RKO (cell line): ENCODE measurements at regions not wholly inside any gene's neighbourhood (a gene's known extent, or its start where the extent isn't known, plus 50 kb on each side); places are given as distances from the start of the nearest gene placed in this dataset.

Source experiments
- DNase-seq: peaks from one replicate; pipeline ENCODE4 v3.0.0-alpha.2; 2016; ENCODE audit warnings: low spot score

DNA sequence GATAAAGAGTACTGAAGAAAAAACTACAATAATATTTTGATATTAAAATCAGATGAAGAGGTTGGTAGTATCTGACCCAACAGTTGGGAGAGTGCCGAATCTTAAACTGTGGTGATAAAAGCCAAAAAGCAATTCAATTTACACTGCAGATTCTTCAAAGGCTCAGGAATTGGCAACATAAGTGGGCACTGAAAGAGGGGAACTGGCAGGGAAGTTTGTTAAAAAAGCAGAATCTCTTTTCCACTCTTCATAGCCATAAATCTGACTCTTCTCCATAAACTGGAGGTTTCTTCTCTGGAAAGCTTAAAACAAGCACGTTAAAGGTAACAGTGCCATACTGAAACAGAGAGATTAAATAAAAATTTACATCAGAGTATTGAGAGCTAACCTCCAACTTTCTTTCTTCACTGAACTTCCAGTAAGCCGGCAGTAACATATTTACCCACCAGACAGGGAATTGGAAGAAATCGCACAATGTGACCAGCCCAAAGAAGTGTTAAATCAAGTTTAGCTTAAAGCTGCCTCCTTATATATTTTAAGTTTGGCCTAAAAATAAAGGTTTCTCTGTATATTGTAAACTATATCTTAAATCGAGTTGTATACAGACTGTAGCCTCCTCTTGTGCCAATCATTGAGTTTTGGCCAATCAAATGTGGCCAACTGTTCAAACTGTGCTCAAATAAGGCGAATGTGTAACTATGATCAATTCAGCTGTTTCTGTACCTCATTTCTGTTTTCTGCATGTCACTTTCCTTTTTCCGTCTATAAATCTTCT lies 358.3 kb downstream of the NXPE2 start:
- no peak for DNase-seq

DNA sequence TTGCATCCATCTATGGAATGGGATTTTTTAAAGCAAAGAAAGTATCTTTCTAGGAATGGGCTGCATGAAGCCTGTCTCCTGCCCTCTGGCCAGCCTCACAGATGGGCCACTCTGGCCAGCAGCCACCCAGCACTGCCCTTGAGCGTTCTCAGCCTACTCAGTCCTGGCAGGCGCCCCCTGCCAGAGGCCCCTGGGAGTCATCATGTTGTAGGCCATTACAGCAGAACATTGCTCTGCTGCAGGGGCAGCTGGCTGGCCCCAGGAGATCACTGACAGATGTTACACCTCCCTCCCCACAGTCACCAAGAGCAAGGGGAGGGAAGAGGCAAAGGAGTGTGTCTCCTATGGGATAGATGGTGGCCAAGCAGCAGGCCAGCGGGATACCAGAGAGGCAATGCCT lies 363.7 kb downstream of the NXPE2 start:
- DNase-seq = no peak

DNA sequence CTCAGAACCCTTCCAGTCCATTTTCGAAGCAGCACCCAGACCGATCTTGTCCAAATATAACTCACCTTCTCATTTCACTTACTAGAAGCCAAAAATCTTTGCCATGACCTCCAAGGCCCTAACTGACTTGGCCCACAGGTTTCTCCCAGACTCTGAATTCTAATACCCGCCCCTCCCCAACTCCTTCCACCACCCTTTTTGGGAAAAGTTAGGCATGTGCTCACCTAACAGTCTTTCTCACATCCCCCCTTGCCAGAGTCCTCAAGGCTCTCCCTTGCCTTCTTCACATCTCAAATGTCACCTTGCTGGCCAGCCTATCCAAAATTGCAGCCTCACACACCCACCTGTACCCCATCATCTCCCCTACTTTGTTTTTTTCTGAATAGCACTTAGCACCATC lies 369.3 kb downstream of the NXPE2 start:
- no peak for DNase-seq

DNA sequence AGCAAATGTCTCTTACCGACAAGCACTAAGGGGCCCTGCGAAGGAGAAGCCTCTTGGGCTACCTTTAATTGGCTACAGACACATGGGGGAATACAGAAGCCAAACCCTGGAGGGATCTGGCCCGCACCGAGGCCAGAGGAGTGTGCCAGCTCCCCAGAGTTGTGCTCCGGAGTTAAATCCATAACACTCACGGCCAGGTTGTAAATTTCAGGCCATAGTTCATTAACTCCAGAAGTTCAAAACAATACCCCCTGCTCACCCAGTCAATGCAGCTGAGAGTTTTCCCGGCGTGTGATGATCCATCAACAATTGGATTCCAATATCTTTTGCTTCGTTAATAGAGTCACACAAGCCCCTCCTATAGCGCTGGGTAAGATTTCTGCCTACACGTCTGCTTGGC lies 371.5 kb downstream of the NXPE2 start:
- DNase-seq = no peak

DNA sequence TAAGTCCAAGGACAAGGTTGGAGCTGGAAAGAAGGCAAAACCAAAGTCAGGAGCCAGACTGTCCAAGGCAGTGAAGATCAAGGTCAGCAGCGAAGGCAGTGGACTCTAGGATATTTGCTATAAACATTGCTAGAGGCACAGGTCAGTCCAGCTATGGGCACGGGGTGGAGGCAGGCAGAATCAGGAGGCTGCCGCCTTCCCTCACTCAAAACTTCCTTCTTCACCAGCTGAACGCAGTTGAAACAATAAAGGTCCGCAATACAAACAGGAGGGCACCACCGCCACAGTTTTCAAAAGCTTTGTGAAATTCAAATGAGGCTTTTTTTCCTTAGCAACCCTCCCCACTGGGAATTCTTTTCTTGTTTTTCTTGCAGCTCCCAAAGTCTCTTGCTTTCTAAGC lies 372.4 kb downstream of the NXPE2 start:
- DNase-seq = no peak

DNA sequence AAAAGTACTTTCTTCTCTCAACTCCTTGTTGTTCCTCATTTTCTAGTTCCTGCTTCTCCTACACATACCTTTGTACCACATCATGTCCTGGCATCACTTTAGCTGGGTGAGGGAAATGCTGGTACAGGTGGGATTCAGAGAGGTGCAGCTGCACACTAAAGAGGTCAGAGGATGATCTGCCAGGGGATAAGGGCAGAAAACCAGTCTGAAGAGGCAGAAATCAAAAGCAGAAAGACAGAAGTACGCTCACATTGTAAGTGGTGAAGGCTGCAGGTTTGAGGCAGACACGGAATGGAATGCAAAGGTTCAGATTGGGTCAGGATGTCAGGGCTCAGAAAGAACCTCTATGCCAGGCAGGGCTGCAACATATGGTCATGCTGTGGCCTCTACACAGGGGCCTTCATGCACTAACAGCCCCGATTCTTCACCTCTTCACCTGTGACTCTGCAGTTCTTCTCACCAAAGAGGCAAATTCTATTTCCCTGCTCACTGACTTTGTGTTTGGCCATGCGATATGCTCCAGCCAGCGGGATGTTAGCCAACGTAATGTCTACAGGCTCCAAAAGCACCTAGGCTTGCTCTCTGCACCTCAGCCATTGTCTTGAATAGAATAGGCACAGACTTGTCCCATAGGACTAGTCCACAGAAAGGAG lies 373.7 kb downstream of the NXPE2 start:
- no peak for DNase-seq

DNA sequence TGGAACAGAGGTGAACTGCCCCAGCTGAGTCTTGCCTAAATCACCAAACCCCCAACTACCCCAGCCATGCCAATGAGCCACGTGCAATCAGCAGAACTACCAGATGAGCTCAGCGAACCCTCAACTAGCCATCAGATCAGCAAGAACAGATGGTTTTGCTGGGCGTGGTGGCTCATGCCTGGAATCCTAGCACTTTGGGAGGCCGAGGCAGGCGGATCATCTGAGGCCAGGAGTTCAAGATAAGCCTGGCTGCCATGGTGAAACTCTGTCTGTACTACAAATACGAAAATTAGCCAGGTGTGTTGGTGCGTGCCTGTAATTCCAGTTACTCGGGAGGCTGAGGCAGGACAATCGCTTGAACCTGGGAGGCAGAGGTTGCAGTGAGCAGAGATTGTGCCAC lies 374.3 kb downstream of the NXPE2 start:
- DNase-seq = no peak

DNA sequence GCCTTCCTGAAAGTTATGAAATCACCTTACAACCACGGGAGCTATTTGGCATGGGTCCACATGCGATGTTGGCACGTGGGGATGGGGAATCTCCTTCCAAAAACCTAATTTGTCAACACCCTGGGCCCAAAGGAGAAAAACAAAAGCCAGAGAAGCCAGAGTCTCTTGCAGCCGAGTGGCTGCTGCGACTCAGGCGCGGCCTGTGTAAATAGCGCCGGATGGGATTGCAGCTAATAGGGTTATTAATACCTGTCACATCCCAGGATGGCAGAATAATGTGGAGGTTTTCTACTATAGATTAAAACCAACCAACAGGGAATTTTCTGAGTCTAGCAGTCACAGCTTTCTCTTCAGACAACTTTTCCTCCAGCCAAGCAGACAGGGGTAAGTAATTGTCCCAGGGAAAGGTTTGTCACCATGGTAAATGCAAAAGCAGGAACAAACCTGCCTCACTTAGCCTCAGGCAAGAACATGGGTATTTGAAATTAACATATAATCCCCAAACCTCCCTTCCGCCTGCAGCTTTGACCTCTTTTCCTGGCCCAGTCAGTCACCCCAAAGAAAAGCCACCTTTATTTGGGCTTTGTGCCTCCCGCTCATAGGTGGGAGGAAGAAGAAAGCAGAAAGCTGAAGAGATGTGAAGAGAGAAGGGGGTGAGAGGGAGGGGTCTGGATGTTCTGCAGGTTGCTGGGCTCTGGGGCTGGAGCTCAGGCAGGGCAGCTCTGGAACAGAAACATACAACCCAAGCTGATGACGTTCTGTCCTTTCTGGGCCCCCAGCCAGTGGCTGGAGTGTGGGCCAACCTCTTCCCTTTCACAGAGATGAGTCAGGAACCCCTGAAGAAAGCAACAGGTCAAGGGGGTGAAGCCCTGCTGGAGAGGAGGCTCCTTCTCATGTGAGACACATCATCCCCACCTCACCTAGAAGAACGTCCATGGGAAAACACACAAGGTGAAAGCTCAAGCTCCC lies 376.5 kb downstream of the NXPE2 start:
- no peak for DNase-seq

DNA sequence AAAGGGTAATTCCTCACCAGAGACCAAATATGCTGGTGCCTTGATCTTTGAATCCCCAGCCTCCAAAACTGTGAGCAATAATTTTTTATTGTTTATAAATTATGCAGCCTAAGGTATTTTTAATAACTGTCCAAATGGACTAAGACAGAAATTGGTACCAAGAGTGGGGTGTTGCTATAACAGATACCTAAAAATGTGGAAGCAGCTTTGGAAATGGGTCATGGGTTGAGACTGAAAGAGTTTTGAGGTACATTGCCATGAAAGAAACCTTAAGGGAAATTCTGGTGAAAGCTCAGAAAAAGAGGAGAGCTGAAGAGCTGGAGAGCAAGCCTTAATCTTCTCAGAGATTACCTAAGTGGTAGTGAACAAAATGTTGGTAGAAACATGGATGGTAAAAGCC lies 378.2 kb downstream of the NXPE2 start:
- no peak for DNase-seq

DNA sequence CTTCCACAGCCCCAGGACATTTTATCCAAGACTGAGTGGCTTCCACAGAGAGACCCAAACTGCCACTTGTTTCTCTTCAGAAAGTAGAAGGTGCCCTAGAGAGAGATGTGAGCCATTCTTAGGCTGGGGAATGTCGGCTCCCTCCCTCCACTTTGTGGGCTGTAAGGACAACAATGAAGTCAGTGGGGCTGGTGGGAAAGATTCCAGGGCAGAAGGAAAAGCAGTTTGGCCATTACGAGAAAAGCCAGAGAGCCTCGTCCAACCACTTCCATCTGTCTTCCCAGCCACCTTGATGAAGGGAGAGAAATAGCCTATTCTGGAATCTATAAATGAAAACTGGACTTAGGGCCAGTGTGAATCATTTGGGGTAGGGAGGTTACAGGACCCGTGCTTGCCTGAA lies 382.5 kb downstream of the NXPE2 start:
- no peak for DNase-seq

DNA sequence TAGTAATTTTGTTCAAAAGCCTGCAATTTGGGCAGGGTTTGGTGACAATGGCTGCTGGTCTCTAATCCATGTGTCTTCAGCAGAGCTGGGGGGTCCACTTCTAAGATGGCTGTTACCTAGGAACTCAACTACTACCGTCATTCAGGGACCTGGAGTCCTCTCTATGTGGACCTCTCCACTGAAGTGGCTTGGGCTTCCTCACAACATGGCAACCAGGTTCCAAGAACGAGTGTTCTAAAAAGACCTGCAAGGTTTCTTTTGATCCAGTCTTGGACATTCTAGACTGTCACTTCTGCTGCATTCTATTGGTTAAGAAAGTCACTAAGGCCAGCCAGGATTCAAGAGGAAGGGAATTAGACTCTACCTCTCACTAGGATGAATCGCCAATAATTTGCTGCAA lies 387.0 kb downstream of the NXPE2 start:
- DNase-seq = no peak

DNA sequence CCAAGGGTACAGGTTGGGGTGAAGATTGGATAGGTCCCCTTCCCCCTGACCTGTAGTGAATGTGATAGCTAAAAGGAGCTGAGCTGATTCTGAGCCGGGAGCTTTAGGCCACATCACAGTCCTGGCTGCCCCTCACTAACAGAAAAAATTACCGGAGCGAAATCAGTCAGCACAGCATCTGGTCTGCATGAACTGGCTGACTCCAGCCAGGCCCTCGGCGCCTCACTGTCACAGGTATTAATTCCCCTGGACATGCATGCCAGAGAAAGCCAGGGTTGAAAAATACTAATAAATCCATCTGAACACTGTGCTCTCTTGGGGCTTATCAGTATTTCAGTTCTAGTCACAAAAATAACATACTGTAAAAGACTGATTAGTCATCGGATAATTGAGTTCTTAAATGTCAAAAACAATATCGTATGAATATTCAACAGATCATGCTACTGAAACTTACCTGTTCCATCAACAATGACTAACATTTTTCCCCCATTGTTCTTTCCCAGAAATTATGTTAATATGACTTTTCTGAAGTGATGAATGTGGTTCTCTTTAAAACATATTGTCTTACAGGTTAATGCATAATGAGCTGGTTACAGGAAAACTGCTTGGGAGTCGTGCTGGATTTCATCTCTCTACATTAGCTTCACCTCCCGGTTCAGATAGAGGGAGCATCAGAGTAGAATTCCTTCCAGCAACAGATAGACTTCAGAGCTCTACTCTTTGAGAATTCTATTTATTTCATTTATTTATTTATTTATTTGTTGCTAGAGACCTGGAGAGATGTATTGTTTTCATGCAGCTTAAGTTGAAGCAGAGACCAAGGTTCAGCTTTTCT lies 387.7 kb downstream of the NXPE2 start:
- DNase-seq = no peak

DNA sequence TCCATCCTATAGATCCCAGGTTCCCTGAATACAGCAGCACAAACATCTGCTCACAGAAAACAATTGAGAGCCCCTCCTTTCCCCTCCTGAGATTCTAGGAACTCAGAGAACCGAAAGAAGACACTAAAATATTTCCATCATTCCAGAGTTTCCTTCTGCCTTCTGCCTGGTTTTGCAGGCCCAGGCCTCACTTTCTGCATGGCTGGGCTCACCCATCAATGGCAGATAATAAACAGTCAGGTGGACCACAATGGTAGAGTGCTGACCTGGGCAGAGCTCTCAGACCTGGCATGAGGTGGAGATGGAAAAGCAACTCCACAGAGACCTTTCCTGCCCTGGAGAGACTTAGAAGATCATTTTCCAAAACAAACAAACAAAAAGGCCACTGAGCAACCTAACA lies 389.1 kb downstream of the NXPE2 start:
- no peak for DNase-seq

DNA sequence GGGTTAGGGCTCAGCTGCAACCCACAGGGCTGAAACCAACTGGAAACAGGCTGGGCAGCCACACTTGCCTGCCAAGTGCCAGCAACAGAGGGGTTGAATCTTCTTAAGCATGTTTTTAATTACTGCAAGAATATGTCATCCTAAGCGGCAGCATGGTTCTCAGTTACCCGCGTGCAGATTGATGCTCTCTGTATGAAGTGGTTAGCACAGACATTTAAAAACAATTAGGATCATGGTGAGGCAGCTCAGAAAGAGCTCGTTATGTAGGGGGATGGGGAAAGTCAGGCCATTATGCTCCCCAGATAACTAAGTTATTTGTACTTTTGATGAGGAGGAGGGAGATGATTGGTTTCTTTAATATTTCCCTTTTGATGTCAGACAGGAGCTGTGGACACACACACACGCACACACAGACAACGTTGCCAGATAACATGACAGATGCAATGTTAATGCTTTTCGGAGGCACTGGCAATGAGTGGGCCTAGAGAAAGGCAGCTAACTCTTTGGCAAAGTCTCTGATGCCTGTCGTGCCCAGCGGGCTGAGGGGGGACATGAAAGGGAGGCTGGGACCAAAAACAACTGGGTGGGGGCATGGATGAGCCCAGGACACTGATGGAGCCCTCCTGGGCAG lies 389.7 kb downstream of the NXPE2 start:
- DNase-seq = no peak

DNA sequence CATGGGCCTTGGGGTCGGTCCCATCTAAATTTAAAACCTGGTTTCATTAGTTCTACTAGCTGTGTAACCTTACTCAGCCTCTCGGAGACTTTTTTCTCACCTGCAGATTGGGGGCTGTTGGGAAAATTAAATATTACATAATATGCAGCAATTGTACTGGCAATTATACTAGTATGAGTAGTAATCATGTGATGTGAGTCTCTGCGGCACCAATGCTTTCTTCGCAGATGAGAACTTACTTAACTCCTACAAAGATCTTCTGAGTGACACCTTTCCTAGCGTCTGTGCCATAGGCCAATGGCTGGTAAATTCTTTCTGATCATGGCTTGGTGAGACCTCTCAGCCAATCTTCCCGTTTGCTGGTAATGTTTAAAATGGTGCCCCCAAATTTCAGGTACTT lies 391.3 kb downstream of the NXPE2 start:
- DNase-seq = no peak

DNA sequence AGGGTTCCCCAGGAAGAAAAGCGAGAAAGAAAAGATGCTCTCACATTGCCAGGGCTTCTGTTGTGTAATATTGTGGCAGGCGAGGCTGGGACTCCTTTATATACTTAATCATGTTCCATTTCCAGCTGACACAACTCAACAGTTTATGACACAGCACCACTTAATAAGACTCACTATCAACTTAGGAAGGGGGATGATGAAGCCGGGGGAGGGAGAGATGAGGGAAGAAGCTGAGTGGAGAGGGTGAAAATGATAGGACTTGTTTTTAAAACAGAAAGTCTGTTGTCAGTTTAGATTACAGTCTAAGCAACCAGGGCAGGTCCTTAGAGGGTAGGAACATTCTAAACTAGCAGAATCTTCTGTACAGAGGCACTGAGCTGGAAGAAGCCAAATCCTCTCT lies 397.0 kb downstream of the NXPE2 start:
- no peak for DNase-seq

DNA sequence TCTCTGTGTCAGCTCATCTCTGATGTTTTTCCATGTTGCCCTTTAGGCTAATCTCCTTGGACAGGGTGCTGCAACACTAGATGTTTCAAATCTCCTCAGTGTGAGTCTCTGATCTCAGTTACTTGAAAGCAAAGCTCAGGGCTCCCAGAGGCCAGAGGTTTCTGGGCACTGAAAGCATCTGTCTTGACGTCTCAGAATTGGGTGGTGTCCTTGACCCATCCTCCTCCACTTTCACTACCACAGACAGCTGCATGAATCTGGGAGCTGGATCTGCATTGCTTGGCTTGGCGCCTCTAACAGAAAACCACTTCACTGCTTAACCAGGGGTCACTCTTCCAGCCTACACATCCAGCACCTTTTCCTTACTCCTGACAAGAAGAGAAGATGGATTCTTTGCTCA lies 399.4 kb downstream of the NXPE2 start:
- DNase-seq = no peak

DNA sequence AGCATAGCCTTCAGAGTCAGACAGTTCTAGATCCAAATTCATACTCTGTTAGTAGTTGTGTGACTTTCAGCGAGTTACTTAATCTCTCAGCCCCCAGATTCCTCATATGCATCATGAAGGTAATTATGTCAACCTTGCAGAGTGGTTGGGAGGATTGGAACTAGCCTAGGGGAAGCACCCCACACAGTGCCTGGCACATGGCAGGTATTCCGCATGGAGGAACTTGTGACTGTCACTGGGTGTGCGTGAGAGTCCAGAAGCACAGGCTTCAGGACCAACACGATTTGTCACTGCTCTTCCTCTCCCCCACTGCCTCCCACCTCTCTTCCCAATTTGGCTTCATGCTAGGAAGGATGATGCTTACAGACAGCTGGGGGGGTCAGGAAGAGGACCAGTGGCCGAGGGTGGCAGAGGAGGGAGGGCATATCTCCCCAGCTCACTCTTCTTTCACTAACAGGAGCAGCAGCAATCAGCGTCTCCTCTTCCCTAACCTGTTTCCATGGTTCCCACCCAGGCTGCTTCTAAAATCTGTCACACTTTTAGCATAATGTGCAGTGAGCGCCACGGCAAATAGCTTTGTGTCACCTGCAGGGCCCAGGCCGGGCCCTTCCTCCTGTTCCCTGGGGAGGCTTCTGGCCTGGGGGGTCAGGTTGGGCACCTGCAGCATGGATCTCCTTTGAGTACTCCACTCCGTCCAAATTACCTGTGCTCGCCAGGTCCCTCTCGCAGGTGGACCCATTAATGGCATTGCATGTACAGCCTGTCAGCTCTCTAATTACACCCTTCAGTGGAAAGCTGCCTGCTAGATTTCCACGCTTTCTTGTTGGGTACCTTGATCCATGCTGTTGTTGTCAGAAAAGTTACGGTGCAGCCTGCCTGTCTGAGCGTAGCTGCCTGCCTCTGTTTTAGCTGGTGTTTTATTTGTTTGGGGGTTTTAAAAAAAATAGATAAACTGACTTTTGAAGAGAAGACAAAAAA lies 400.4 kb downstream of the NXPE2 start:
- no peak for DNase-seq

DNA sequence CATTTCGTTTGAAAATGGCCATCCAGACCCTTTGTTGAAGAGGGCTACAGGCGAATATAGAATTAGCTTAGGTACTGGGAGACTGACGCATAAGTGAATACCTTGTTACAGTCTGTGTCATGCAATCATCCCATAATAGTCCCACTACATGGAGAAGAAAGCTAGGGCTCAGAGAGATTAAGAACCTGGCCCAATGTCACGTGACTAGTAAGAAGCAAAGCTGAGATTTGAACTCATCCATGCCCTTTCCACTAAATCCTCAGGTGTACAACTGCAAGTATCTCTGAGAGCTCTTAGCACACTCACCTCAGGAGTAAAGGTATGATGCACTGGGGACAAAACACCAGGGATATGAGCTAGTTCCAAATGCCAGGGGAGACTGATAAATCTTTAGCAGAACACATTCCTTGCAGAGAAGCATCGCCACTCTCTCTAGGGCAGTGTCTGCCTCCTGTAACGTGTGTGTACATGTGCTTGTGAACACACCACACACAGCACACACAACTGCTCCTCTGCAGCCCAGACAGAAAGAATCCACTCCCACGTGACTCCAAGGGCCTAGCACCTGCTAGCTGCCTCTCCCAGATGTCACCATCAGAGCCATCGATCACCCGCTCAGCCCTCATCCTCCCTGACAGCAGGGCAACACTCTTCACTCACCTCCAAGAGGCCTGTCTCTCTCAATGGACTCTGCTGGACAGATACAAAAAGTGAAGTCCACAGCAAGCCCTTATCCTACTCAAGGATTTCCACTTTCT lies 402.8 kb downstream of the NXPE2 start:
- DNase-seq = no peak
